SK-N-SH (cell line): ENCODE measurements at regions not wholly inside any gene's neighbourhood (a gene's known extent, or its start where the extent isn't known, plus 50 kb on each side); places are given as distances from the start of the nearest gene placed in this dataset.

Experiments used
- EZH2phosphoT487 ChIP-seq: fragments of 200-600 bp; sonication (generic); IDR thresholded peaks from 2 replicates; pipeline ENCODE4 v1.6.1; 2017; ENCODE audit warnings: low read depth, mixed run types, mild to moderate bottlenecking, antibody characterized with exemption, moderate library complexity, borderline replicate concordance
- RAD21 ChIP-seq: IDR thresholded peaks from 2 replicates; pipeline ENCODE4 v1.6.1; 2012; ENCODE audit warnings: mild to moderate bottlenecking, low read length
- TF ChIP-seq, protein P1 (sequence below): fragments of 200-600 bp; sonication (generic); IDR thresholded peaks from 2 replicates; pipeline ENCODE4 v1.6.1; 2017; ENCODE audit warnings: antibody characterized with exemption, mild to moderate bottlenecking, moderate library complexity

DNA sequence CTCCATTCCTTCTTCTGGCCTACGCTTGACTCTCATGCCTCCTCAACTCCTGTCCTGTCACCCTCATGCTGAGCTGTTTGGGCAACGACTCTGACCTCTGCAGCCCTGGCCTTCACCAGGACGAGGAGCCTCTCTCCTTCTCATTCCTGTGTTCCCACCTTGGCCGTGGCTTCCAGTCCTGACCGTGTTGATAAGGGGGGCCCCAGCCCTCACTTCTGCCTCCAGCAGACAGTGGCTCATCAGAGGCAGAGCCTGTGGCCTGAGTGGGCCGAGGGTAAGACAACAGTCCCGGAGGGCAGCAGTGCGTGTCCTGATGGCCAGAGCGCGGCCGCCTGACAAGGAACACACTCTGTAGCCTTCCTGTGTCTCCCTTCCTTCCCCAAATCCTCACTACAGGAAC lies 61.7 kb upstream of the UBE3C start:
- TF ChIP-seq, protein P1, sequence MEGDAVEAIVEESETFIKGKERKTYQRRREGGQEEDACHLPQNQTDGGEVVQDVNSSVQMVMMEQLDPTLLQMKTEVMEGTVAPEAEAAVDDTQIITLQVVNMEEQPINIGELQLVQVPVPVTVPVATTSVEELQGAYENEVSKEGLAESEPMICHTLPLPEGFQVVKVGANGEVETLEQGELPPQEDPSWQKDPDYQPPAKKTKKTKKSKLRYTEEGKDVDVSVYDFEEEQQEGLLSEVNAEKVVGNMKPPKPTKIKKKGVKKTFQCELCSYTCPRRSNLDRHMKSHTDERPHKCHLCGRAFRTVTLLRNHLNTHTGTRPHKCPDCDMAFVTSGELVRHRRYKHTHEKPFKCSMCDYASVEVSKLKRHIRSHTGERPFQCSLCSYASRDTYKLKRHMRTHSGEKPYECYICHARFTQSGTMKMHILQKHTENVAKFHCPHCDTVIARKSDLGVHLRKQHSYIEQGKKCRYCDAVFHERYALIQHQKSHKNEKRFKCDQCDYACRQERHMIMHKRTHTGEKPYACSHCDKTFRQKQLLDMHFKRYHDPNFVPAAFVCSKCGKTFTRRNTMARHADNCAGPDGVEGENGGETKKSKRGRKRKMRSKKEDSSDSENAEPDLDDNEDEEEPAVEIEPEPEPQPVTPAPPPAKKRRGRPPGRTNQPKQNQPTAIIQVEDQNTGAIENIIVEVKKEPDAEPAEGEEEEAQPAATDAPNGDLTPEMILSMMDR, result no peak
- TF ChIP-seq RAD21 (no peak), EZH2phosphoT487 (no peak)
